Sigmoid colon (tissue), 6 donors: ENCODE measurements at regions not wholly inside any gene's neighbourhood (a gene's known extent, or its start where the extent isn't known, plus 50 kb on each side); places are given as distances from the start of the nearest gene placed in this dataset.
"Not testable (repeated sequence)": the region's sequence is repeated elsewhere in the genome, so short reads cannot be mapped to it uniquely, and the experiment has no call there.

Source experiments
- DNase-seq: peaks from one replicate; pipeline ENCODE4 v3.0.0-alpha.2; 2019
- H3K27ac ChIP-seq, 4 donors: fragments of 200-600 bp; sonication (generic); one replicate each; pipeline ENCODE4 v1.5.1; 2016 to 2019; ENCODE audit warnings: mild to moderate bottlenecking in 1 of 4
- H3K27me3 ChIP-seq, 3 donors: fragments of 200-600 bp; sonication (generic); one replicate each; pipeline ENCODE4 v1.5.1; 2019; ENCODE audit warnings: mild to moderate bottlenecking in 1 of 3
- H3K36me3 ChIP-seq, 4 donors: fragments of 200-600 bp; sonication (generic); one replicate each; pipeline ENCODE4 v1.5.1; 2016 to 2019
- H3K4me1 ChIP-seq, 4 donors: fragments of 200-600 bp; sonication (generic); one replicate each; pipeline ENCODE4 v1.5.1; 2017 to 2019
- H3K4me3 ChIP-seq, 4 donors: fragments of 200-600 bp; sonication (generic); one replicate each; pipeline ENCODE4 v1.5.1; 2017 to 2019; ENCODE audit warnings: mild to moderate bottlenecking in 2 of 4, moderate library complexity in 1 of 4
- H3K9me3 ChIP-seq, 4 donors: fragments of 200-600 bp in 3 of 4; sonication (generic) in 3 of 4; one replicate each; pipeline versions ENCODE4 v1.5.1 to v1.6.1; 2013 to 2019
- EP300 ChIP-seq, 4 donors: sonication (generic); formaldehyde crosslinking; IDR thresholded peaks; one replicate each; pipeline ENCODE4 v1.6.1; 2017; ENCODE audit warnings: antibody characterized with exemption in 4 of 4
- POLR2A ChIP-seq, 2 donors: fragments of 450-650 bp; IDR thresholded peaks; one replicate each; pipeline ENCODE4 v1.6.1; 2016; ENCODE audit warnings: antibody characterized with exemption in 2 of 2, mild to moderate bottlenecking in 2 of 2, moderate library complexity in 2 of 2
- POLR2AphosphoS5 ChIP-seq, 4 donors: sonication (generic); formaldehyde crosslinking; IDR thresholded peaks; one replicate each; pipeline ENCODE4 v1.6.1; 2017; ENCODE audit warnings: antibody characterized with exemption in 4 of 4
- WGBS, 2 donors: extraction: QIAGEN DNeasy Blood & Tissue Kit; methylation state at CpG; one replicate each; pipeline ENCODE4 v1.1.7; 2013; 5-methylcytosine and 5-hydroxymethylcytosine counted together
- intact Hi-C: fragments of 100-400 bp; cut with DNase I; formaldehyde crosslinking; loops from one replicate; pipeline ENCODE4 v1.15.1; 2023
- TF ChIP-seq, protein P1 (sequence below), 4 experiments: fragments of 450-650 bp in 3 of 4; fragments of 200-600 bp in 1 of 4; IDR thresholded peaks; one replicate each; pipeline ENCODE4 v1.5.1; 2016 to 2019; ENCODE audit warnings: antibody characterized with exemption in 4 of 4, mild to moderate bottlenecking in 3 of 4, moderate library complexity in 2 of 4
- donor health status: healthy with polysubstance abuse.
- donor health status: healthy.

DNA sequence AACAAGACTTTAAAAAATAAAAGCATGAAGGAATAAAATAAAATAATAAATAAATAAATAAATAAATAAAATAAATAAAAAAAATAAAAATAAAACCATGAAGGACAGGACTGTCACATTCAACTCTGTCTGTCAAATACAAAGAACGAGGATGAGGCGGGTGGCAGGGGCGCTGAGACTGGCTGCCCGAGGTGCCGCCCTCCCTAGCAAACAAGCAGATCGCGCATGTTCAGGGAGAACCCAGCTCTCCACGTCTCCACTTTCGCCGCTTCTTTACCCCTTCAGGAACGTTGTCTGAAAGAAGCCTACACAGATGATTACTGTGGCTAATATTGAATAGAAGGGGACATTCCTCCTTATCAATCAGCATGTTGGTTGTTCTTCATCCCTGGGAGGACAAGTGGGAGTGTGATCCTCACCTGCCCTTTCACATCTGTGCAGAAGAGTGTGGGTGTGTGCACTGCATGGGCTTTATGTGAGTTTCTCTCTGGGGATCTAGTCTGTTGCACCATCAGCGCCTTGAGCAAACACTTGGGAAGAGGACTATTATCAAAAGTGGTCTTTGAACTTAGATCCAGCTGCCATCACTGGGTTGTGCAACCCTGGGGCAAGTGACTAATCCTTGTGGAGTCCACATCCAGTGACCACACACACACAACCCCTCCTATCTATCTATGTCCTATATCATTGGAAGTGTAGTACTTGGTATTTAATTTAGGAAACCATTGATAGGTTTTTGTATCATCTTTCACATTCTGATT, 399.2 kb downstream of the IRX2 start:
- no peak for DNase-seq
- Histone ChIP-seq H3K9me3 (peaks cover 0 to 4% (median 1%) of the 10 kb centered on the region in 4 donors), H3K4me1 (no peaks in the 10 kb centered on the region), H3K36me3 (no peaks in the 10 kb centered on the region), H3K4me3 (no peak overlapping the region), H3K27ac (no peak overlapping the region), H3K27me3 (no peaks in the 10 kb centered on the region)
- WGBS, 2 donors = 90% methylated on average over 12 of the region's 12 CpGs
- intact Hi-C loops = no loop called here
- TF ChIP-seq POLR2AphosphoS5 (IDR thresholded peaks at IDR 0.05) = no peak
- TF ChIP-seq POLR2A (IDR thresholded peaks at IDR 0.05) = no peak
- TF ChIP-seq EP300 (IDR thresholded peaks at IDR 0.05) = no peak
- TF ChIP-seq, protein P1, sequence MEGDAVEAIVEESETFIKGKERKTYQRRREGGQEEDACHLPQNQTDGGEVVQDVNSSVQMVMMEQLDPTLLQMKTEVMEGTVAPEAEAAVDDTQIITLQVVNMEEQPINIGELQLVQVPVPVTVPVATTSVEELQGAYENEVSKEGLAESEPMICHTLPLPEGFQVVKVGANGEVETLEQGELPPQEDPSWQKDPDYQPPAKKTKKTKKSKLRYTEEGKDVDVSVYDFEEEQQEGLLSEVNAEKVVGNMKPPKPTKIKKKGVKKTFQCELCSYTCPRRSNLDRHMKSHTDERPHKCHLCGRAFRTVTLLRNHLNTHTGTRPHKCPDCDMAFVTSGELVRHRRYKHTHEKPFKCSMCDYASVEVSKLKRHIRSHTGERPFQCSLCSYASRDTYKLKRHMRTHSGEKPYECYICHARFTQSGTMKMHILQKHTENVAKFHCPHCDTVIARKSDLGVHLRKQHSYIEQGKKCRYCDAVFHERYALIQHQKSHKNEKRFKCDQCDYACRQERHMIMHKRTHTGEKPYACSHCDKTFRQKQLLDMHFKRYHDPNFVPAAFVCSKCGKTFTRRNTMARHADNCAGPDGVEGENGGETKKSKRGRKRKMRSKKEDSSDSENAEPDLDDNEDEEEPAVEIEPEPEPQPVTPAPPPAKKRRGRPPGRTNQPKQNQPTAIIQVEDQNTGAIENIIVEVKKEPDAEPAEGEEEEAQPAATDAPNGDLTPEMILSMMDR (IDR thresholded peaks at IDR 0.05) = no peak

DNA sequence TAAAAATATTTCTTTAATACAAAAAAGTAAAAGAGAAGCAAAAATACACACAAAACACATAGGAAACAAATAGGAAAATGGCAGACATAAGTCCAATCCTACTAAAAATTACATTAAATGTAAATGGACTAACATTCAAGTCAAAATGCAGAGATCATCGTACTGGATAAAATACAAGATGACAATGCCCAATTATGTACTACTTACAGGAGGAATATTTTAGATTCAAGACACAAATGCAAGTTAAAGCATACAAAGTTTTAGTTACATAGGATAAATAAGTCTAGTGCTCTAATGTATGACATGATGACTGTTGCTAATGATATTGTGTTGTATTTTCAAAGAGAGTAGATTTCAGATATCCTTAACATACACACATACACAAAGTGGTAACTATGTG, 401.7 kb downstream of the IRX2 start:
- intact Hi-C loops, H3K27ac ChIP-seq, H3K4me3 ChIP-seq, H3K36me3 ChIP-seq, DNase-seq, H3K4me1 ChIP-seq, H3K9me3 ChIP-seq: not testable (repeated sequence)
- peaks cover 0 to 12% (median 0%) of the 10 kb centered on the region in 3 donors for H3K27me3 ChIP-seq
- WGBS, 2 donors = 90 to 97% methylated on average over 1 of the region's 1 CpG

DNA sequence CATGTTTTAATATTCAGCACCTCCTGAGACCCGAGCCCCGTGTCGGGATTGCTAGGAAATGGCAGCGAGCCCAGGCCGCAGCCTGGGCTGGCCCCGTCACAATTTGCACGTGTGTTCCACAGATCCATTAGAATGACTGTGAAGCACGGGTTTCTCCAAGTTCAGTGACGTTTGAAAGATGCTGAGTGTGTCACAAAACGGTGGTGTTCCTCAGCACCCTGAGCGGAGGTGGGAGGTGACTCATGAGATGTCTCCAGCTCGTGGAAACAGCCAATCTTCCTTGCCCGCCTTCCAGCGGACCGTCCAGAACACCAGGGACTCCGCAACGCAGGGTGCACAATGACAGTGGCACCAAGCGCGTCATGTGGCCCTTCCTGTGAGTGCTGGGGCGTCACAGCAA, 412.8 kb downstream of the IRX2 start:
- 84% methylated on average over 20 of the region's 20 CpGs for WGBS, 2 donors

DNA sequence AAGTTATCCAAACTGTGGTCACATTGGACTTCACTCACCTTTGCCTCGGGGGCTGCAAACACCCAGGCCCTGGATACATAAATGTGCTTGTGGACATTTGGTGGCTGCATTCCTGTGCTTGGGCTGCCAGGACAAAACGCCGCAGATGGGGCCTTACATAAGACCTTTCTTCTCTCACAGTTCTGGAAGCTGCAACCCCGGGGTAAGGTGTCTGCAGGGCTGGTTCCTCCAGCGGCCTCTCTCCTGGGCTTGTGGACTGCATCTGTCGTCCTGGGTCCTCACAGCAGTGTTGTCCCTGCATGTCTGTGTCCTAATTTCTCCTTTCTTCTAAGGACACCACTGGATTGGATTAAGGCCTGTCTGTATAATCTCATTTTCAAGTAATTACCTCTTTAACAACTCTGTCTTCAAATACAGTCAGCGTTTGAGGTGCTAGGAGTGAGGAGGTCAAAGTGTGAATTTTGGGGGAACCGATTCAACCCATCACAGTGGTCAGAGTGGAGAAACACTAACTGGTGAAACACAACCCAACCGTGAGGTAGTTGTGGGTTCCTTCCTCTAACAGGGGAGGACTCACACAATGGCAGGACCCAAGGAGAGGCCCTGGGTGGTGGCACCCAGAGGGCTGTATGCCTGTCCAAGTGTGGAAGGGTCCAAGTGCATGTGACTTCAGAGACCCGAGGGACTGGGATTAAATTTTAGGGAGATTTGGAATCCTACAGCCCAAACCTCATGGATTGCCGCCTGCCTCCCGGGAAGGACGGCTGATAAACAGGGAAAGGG, 415.6 kb downstream of the IRX2 start:
- 79 to 80% methylated on average over 13 of the region's 13 CpGs for WGBS, 2 donors
- no peaks in the 10 kb centered on the region for H3K9me3 ChIP-seq
- H3K27me3 ChIP-seq = no peaks in the 10 kb centered on the region
- H3K27ac ChIP-seq = no peak overlapping the region
- no peaks in the 10 kb centered on the region for H3K36me3 ChIP-seq
- no peak overlapping the region for H3K4me3 ChIP-seq
- no peak for DNase-seq
- TF ChIP-seq POLR2AphosphoS5 (IDR thresholded peaks at IDR 0.05) (no peak), EP300 (IDR thresholded peaks at IDR 0.05) (no peak), POLR2A (IDR thresholded peaks at IDR 0.05) (no peak)
- TF ChIP-seq, protein P1 (IDR thresholded peaks at IDR 0.05) = no peak
- H3K4me1 ChIP-seq = peaks cover 0 to 5% (median 2%) of the 10 kb centered on the region in 4 donors
- intact Hi-C loops = no loop called here

More for the DNA sequence above, 412.8 kb downstream of the IRX2 start:
- Histone ChIP-seq H3K27me3 (no peaks in the 10 kb centered on the region), H3K9me3 (no peaks in the 10 kb centered on the region), H3K27ac (no peak overlapping the region), H3K4me1 (peaks cover 0 to 5% (median 2%) of the 10 kb centered on the region in 4 donors), H3K36me3 (no peaks in the 10 kb centered on the region), H3K4me3 (no peak overlapping the region)
- intact Hi-C loops = no loop called here
- no peak for DNase-seq
- TF ChIP-seq POLR2AphosphoS5 (IDR thresholded peaks at IDR 0.05) = no peak
- TF ChIP-seq POLR2A (IDR thresholded peaks at IDR 0.05) = no peak
- no peak for TF ChIP-seq EP300 (IDR thresholded peaks at IDR 0.05)
- TF ChIP-seq, protein P1 (IDR thresholded peaks at IDR 0.05) = no peak

DNA sequence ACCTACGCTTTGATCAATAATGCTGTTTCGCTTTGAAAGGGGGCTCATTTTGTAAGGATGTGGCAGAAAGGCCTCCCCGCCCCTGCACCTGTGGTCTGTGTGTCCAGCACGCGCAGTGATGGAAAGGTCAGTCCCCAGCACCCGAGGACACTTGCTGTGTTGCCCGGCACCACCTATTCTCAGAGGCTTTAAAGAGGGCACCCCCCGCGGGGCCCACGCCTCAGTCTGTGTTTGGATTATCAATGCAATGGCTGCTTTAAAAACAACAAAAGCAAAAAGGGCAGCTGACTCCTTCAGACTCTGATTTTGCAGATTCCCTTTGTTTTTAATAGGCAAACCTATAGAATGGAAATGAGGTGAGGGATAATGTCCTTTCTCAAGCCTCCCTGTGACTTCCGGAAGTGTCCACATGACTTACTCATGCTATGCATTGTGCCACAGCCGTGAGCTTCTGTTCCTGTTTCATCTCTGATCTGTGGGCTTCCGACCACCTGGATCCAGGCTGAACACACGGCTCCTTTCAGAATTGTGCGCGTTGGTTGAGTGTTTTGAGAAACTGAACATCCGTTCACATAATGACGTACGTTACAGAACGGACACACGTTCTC, 416.2 kb downstream of the IRX2 start:
- 58 to 73% methylated on average over 21 of the region's 21 CpGs for WGBS, 2 donors
- no peaks in the 10 kb centered on the region for H3K36me3 ChIP-seq
- peaks cover 0 to 5% (median 2%) of the 10 kb centered on the region in 4 donors for H3K4me1 ChIP-seq
- DNase-seq = no peak
- TF ChIP-seq EP300 (IDR thresholded peaks at IDR 0.05) (no peak), POLR2AphosphoS5 (IDR thresholded peaks at IDR 0.05) (no peak), POLR2A (IDR thresholded peaks at IDR 0.05) (no peak)
- TF ChIP-seq, protein P1 (IDR thresholded peaks at IDR 0.05) = no peak
- H3K27me3 ChIP-seq = no peaks in the 10 kb centered on the region
- intact Hi-C loops = no loop called here
- no peak overlapping the region for H3K27ac ChIP-seq
- H3K9me3 ChIP-seq = no peaks in the 10 kb centered on the region
- H3K4me3 ChIP-seq = no peak overlapping the region
